Tibial artery (tissue), 4 donors: ENCODE measurements at regions not wholly inside any gene's neighbourhood (a gene's known extent, or its start where the extent isn't known, plus 50 kb on each side); places are given as distances from the start of the nearest gene placed in this dataset.

Experiments used
- DNase-seq, 2 donors: peaks; one replicate each; pipeline ENCODE4 v3.0.0-alpha.2; 2019
- H3K27ac ChIP-seq, 2 donors: fragments of 200-600 bp; sonication (generic) in 1 of 2; 1 replicate in 1 of 2; 2 replicates in 1 of 2; pipeline ENCODE4 v1.5.1; 2018 to 2019; ENCODE audit warnings: mild to moderate bottlenecking in 1 of 2
- H3K27me3 ChIP-seq, 2 donors: fragments of 200-600 bp; sonication (generic) in 1 of 2; one replicate each; pipeline versions ENCODE4 v1.5.1 to v1.6.0; 2016 to 2019
- H3K36me3 ChIP-seq, 3 donors: fragments of 200-600 bp; sonication (generic) in 2 of 3; one replicate each; pipeline ENCODE4 v1.5.1; 2016 to 2019; ENCODE audit warnings: mild to moderate bottlenecking in 2 of 3
- H3K4me1 ChIP-seq, 4 donors: fragments of 200-600 bp; sonication (generic) in 2 of 4; 1 replicate in 3 of 4; 2 replicates in 1 of 4; pipeline ENCODE4 v1.5.1; 2016 to 2019
- H3K4me3 ChIP-seq, 2 donors: fragments of 200-600 bp; sonication (generic) in 1 of 2; 1 replicate in 1 of 2; 2 replicates in 1 of 2; pipeline ENCODE4 v1.5.1; 2018 to 2019; ENCODE audit warnings: mild to moderate bottlenecking in 2 of 2
- H3K9me3 ChIP-seq, 3 donors: fragments of 200-600 bp; sonication (generic) in 1 of 3; one replicate each; pipeline ENCODE4 v1.5.1; 2016 to 2019
- intact Hi-C: fragments of 100-400 bp; cut with DNase I; formaldehyde crosslinking; loops from one replicate; pipeline ENCODE4 v1.15.0; 2023; ENCODE audit warnings: low total_unique reads
- TF ChIP-seq, protein P1 (sequence below), 2 experiments: fragments of 200-600 bp in 1 of 2; fragments of 450-650 bp in 1 of 2; IDR thresholded peaks; one replicate each; pipeline ENCODE4 v1.5.1; 2017 to 2019; ENCODE audit warnings: antibody characterized with exemption in 2 of 2, mild to moderate bottlenecking in 1 of 2, moderate library complexity in 1 of 2

DNA sequence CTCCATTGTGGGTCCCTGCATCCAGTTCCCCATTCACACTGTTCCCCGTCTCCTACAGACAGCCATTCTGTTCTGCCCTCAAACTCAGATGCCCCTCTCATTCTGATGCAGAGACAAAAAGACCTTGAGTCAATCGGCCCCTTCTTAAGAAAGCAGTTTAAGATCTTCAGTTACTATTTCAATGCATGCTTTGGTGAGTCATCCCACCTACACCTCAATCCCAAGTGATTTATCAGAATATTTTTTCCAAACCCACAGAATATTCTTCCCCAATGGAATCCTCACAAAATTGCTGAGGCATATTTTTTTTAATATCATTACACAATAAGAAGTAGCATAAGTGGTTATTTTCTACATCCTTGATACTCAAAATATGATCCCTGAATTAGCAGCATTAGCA lies 92.4 kb upstream of the SLC1A1 start:
- DNase-seq: no peak
- TF ChIP-seq, protein P1, sequence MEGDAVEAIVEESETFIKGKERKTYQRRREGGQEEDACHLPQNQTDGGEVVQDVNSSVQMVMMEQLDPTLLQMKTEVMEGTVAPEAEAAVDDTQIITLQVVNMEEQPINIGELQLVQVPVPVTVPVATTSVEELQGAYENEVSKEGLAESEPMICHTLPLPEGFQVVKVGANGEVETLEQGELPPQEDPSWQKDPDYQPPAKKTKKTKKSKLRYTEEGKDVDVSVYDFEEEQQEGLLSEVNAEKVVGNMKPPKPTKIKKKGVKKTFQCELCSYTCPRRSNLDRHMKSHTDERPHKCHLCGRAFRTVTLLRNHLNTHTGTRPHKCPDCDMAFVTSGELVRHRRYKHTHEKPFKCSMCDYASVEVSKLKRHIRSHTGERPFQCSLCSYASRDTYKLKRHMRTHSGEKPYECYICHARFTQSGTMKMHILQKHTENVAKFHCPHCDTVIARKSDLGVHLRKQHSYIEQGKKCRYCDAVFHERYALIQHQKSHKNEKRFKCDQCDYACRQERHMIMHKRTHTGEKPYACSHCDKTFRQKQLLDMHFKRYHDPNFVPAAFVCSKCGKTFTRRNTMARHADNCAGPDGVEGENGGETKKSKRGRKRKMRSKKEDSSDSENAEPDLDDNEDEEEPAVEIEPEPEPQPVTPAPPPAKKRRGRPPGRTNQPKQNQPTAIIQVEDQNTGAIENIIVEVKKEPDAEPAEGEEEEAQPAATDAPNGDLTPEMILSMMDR (IDR thresholded peaks at IDR 0.05): no peak
- H3K4me1 ChIP-seq: no peaks in the 10 kb centered on the region
- H3K36me3 ChIP-seq: no peaks in the 10 kb centered on the region
- H3K9me3 ChIP-seq: peaks cover 0 to 12% (median 0%) of the 10 kb centered on the region in 3 donors
- no peak overlapping the region for H3K4me3 ChIP-seq
- no peaks in the 10 kb centered on the region for H3K27me3 ChIP-seq
- no peak overlapping the region for H3K27ac ChIP-seq
- intact Hi-C loops: no loop called here

DNA sequence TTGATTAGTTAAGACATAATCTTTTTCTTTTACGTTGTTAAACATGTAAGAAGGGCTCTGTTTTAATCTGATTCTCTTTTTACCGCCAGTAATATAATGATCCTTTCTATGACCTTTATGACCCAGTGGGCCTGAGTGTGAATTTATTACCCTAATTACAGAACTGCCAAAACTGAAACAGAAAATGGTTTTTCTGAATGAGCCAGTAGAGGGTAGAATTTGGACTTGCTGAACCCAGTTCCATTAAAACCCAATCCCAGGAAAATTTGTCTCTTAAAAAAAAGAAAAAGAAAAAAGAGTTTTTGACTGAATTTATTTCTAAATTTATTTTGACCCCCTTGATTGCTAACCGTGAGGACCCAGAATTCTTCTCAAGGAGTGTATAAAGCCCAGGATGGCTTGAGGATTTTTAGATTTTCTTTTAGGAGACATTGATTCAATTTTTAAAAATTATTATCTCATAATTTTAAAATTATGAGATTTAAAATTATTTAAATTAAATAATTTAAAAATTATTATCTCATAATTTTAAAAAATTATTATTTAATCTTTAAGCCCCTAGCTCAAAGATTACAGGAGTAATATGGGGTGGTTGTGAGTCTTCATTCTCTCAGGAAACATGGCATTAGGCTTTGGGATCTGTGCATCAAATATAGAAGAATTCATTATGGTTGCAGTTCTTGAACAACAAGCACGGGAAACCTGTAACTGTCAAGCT lies 94.1 kb upstream of the GLIS3 start:
- intact Hi-C loops: no loop called here
- TF ChIP-seq, protein P1 (IDR thresholded peaks at IDR 0.05): no peak

DNA sequence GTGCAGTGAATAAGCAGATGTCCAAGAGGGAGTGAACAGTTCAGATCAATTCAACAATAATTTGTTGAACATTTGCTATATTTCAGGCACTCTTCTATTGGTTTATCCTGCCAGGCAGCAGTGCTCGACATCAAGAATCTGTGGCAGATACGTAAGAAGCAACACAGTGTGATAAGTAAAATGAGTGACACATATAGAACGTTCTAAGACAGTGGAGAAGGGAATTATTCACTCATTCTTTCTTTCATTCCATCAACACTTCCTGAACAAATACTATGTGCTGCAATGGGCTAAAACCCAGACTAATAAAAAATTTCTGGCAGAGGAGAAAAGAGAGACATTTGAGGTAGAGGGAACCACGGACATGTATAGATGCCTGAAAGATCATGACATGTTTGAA lies 89.9 kb upstream of the GLIS3 start:
- no peak for DNase-seq
- no peaks in the 10 kb centered on the region for H3K9me3 ChIP-seq

More for the DNA sequence above, 94.1 kb upstream of the GLIS3 start:
- H3K9me3 ChIP-seq: no peaks in the 10 kb centered on the region
- H3K36me3 ChIP-seq: no peaks in the 10 kb centered on the region
- no peaks in the 10 kb centered on the region for H3K4me1 ChIP-seq
- H3K27me3 ChIP-seq: no peaks in the 10 kb centered on the region
- H3K27ac ChIP-seq: no peak overlapping the region
- H3K4me3 ChIP-seq: no peak overlapping the region
- DNase-seq: no peak

DNA sequence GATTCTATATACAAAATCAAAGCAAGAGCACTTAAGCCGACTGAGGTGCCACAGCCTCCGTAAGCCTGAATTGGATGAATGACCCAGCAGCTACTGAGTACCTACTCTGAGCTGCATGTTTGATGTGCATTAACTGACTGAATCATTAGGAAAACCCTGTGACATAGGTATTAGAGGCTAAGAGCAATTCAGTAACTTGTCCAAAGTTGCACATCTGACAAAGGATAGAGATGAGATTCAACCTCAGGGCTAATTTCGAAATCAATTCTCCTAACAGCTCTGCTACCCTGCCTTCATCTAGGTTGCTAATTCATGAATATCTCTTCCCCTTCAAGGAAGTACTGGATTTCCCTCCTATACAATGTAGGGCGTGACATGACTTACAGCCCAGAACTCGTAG lies 89.1 kb upstream of the GLIS3 start:
- H3K4me3 ChIP-seq: no peak overlapping the region
- no peak for DNase-seq
- TF ChIP-seq, protein P1 (IDR thresholded peaks at IDR 0.05): no peak
- intact Hi-C loops: loop anchor here (10.0 kb wide), 1 partner anchor 246 kb away; no protein-coding TSS in a partner anchor
- no peaks in the 10 kb centered on the region for H3K9me3 ChIP-seq
- H3K36me3 ChIP-seq: no peaks in the 10 kb centered on the region
- no peaks in the 10 kb centered on the region for H3K4me1 ChIP-seq
- H3K27me3 ChIP-seq: no peaks in the 10 kb centered on the region
- H3K27ac ChIP-seq: no peak overlapping the region

More for the DNA sequence above, 89.9 kb upstream of the GLIS3 start:
- intact Hi-C loops: loop anchor here (10.0 kb wide), 1 partner anchor 245 kb away; no protein-coding TSS in a partner anchor
- Histone ChIP-seq H3K27ac (no peak overlapping the region), H3K27me3 (no peaks in the 10 kb centered on the region), H3K36me3 (no peaks in the 10 kb centered on the region), H3K4me1 (no peaks in the 10 kb centered on the region), H3K4me3 (no peak overlapping the region)
- TF ChIP-seq, protein P1 (IDR thresholded peaks at IDR 0.05): no peak

DNA sequence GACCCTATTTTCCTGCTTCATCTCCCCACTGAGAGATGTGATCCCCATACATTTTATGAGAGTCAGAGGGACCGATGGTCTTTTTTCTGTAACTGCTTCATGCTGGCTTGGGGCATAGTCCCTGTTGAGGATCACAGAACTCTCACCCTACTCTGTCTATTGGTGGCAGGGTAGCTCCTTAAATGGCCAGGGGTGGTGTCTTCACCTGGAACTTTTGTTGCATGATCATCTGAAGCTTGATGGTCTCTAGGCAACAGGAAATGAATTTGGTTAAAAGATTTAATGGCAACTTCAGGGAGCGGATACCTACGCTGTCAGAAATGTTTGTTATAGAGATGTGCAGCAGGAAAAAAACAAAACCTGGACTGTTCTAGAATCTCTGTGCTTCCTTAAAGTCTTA lies 87.0 kb upstream of the GLIS3 start:
- Histone ChIP-seq H3K27me3 (no peaks in the 10 kb centered on the region), H3K4me3 (no peak overlapping the region), H3K9me3 (no peaks in the 10 kb centered on the region), H3K36me3 (no peaks in the 10 kb centered on the region), H3K4me1 (no peaks in the 10 kb centered on the region), H3K27ac (no peak overlapping the region)
- TF ChIP-seq, protein P1 (IDR thresholded peaks at IDR 0.05): no peak
- no peak for DNase-seq
- intact Hi-C loops: loop anchor here (10.0 kb wide), 1 partner anchor 248 kb away; no protein-coding TSS in a partner anchor
